ENCODE measurements at regions not wholly inside any gene's neighbourhood (a gene's known extent, or its start where the extent isn't known, plus 50 kb on each side); places are given as distances from the start of the nearest gene placed in this dataset.

DNA sequence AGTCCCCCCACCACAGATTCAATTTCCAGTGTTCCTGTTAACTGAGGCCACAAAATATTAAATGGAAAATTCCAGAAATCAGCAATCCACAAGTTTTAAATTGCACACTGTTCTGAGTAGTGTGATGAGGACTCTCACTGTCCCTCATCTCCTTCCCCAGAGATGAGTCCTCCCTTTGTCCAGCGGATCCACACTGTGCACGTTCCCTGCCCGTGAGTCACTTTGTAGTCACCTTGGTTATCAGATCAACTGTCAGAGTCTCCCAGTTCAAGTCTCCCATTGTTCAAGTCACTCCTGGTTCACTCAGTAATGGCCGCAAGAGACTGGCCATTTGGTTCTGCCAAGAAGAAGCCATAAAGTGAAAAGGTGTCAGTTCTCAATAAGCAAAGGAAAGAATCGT is 168.6 kb upstream of the AFDN start:
- Histone ChIP-seq H2BK20ac (ENCODE audit: low read depth, low read length) (no peak overlapping the region), H4K8ac (ENCODE audit: low read depth in 2 of 2, low read length in 2 of 2) (no peak overlapping the region), H2BK5ac (ENCODE audit: low read depth, low read length, poor library complexity, severe bottlenecking) (no peak overlapping the region), H4K20me1 (ENCODE audit: insufficient read depth, low read length) (no peaks in the 10 kb centered on the region), H3K4me3 (ENCODE audit: insufficient read depth, low read depth, low read length) (no peak overlapping the region), H3K23ac (ENCODE audit: low read depth, low read length) (no peak overlapping the region), H3K9me3 (ENCODE audit: control insufficient read depth, insufficient read depth, low read length) (peaks cover 47% of the 10 kb centered on the region), H3K56ac (ENCODE audit: extremely low read depth, insufficient read depth, low read length) (no peak overlapping the region), H3K4ac (ENCODE audit: low read depth, low read length) (no peak overlapping the region), H2BK120ac (ENCODE audit: low read depth, low read length) (no peak overlapping the region), H3K18ac (ENCODE audit: low read depth, low read length) (no peak overlapping the region), H3K4me1 (ENCODE audit: control insufficient read depth, insufficient read depth, low read length) (no peaks in the 10 kb centered on the region), H3K9ac (ENCODE audit: low read depth, low read length) (no peak overlapping the region), H3K27ac (ENCODE audit: insufficient read depth, low read length) (no peak overlapping the region), H3K14ac (replicated peaks; ENCODE audit: low read depth, low read length) (no peak overlapping the region), H2AFZ (replicated peaks; ENCODE audit: low read length, poor library complexity) (no peak overlapping the region), H3K79me1 (ENCODE audit: low read depth in 1 of 2, low read length in 2 of 2) (no peaks in the 10 kb centered on the region), H3K4me2 (ENCODE audit: low read depth, low read length) (no peak overlapping the region), H2AK5ac (ENCODE audit: low read depth, low read length) (no peak overlapping the region), H2AK9ac (replicated peaks; ENCODE audit: low read depth, low read length, poor library complexity) (no peak overlapping the region), H4K5ac (ENCODE audit: low read depth, low read length) (no peak overlapping the region), H4K91ac (ENCODE audit: insufficient read depth, low read depth, low read length) (no peak overlapping the region), H2BK15ac (ENCODE audit: low read depth, low read length) (no peak overlapping the region), H3K9me1 (ENCODE audit: insufficient read depth, low read length) (no peaks in the 10 kb centered on the region), H3K36me3 (ENCODE audit: control insufficient read depth, insufficient read depth, low read length) (no peaks in the 10 kb centered on the region), H3K27me3 (ENCODE audit: control insufficient read depth, insufficient read depth, low read length) (no peaks in the 10 kb centered on the region)
- TF ChIP-seq CEBPB (IDR thresholded peaks at IDR 0.05; ENCODE audit: low read depth, low read length), result no peak
- TF ChIP-seq BHLHE40 (IDR thresholded peaks at IDR 0.05; ENCODE audit: low read depth, low read length), result no peak
- TF ChIP-seq, protein P1, sequence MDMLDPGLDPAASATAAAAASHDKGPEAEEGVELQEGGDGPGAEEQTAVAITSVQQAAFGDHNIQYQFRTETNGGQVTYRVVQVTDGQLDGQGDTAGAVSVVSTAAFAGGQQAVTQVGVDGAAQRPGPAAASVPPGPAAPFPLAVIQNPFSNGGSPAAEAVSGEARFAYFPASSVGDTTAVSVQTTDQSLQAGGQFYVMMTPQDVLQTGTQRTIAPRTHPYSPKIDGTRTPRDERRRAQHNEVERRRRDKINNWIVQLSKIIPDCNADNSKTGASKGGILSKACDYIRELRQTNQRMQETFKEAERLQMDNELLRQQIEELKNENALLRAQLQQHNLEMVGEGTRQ (IDR thresholded peaks at IDR 0.05; ENCODE audit: low read depth, low read length), result no peak
- TF ChIP-seq SMC3 (IDR thresholded peaks at IDR 0.05; ENCODE audit: low read depth, low read length), result no peak
- TF ChIP-seq CTCF (conservative IDR thresholded peaks at IDR 0.05; ENCODE audit: low read depth, low read length), result no peak
- TF ChIP-seq FOS (IDR thresholded peaks at IDR 0.05; ENCODE audit: low read depth, low read length), result no peak
- no peak for TF ChIP-seq MAZ (IDR thresholded peaks at IDR 0.05; ENCODE audit: borderline replicate concordance, low read depth, low read length)
- no peak for TF ChIP-seq NFE2L2 (IDR thresholded peaks at IDR 0.05; ENCODE audit: low read depth, low read length)
- no peak for TF ChIP-seq POLR2A (IDR thresholded peaks at IDR 0.05; ENCODE audit: low read depth, low read length)
- no peak for TF ChIP-seq ELK1 (IDR thresholded peaks at IDR 0.05; ENCODE audit: borderline replicate concordance, low read depth, low read length)
- TF ChIP-seq MXI1 (IDR thresholded peaks at IDR 0.05; ENCODE audit: borderline replicate concordance, low read depth, low read length), result no peak
- TF ChIP-seq CHD1 (IDR thresholded peaks at IDR 0.05; ENCODE audit: low read depth, low read length), result no peak
- no peak for TF ChIP-seq RAD21 (IDR thresholded peaks at IDR 0.05; ENCODE audit: low read length)
- TF ChIP-seq RCOR1 (IDR thresholded peaks at IDR 0.05; ENCODE audit: insufficient replicate concordance, low read length), result no peak
- TF ChIP-seq RFX5 (IDR thresholded peaks at IDR 0.05; ENCODE audit: low read depth, low read length), result no peak
- TF ChIP-seq MAFK (IDR thresholded peaks at IDR 0.05; ENCODE audit: low read depth, low read length), result no peak
- dilution Hi-C loops (cut with HindIII; ENCODE audit: low sequenced_read_pairs, unreplicated experiment), result no loop called here
- WGBS, 2 experiments (ENCODE audit: extremely low coverage in 2 of 2, insufficient read length in 1 of 2), result no CpG with 5 or more reads among the region's 5 CpGs
- no TSS peak for BruUV-seq (replicated peaks)
- DNase-seq (no peak), ATAC-seq (ENCODE audit: low read depth) (no peak)
- ChIA-PET CTCF (no interaction called here), POLR2A (ENCODE audit: unreplicated experiment) (no interaction called here)
- in situ Hi-C loops (cut with MboI; ENCODE audit: low sequenced_read_pairs), result no loop called here
- intact Hi-C loops (cut with micrococcal nuclease), result no loop called here

Data from IMR-90 (cell line).